ENCODE measurements at regions not wholly inside any gene's neighbourhood (a gene's known extent, or its start where the extent isn't known, plus 50 kb on each side); places are given as distances from the start of the nearest gene placed in this dataset.

DNA sequence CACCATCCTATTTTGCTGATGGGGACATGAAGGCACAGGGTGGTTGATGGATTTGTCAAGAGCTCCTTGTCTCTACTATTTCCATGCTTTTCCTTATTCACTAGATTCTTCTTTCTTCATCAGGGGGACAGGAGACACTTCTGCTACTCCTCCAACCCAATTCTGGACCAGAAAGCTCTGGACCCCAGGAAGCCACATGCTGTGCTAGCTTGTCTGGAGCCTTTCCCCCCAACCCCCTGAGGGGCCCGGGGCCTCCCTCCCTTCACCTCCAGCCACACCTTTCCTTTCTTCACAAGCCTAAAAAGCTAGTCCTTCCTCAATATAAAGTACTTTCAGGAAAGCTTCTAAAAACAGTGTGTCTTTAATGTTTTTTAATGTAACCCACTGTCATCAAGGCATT, 75.1 kb upstream of the CAPRIN2 start:
- H3K36me3 ChIP-seq (ENCODE audit: control insufficient read depth in 4 of 4, insufficient read depth in 4 of 4, low read length in 3 of 4), result no peaks in the 10 kb centered on the region
- DNase-seq, result no peak
- peaks cover 0 to 3% (median 0%) of the 10 kb centered on the region in 5 experiments for H3K9me3 ChIP-seq (ENCODE audit: control extremely low read depth in 1 of 5, control insufficient read depth in 4 of 5, insufficient read depth in 2 of 5, low read depth in 1 of 5, low read length in 4 of 5)
- no CpG with 5 or more reads among the region's 1 CpG for WGBS (ENCODE audit: insufficient coverage)
- H3K27me3 ChIP-seq (replicated peaks in 2 of 5; ENCODE audit: control insufficient read depth in 4 of 5, insufficient read depth in 5 of 5, low read length in 4 of 5), result peaks cover 0 to 16% (median 0%) of the 10 kb centered on the region in 5 experiments
- H3K4me3 ChIP-seq (ENCODE audit: control insufficient read depth in 1 of 7, extremely low read depth in 1 of 7, insufficient read depth in 4 of 7, low read depth in 2 of 7, low read length in 6 of 7), result no peak overlapping the region
- H3K4me1 ChIP-seq (ENCODE audit: control extremely low read depth in 1 of 4, control insufficient read depth in 4 of 4, insufficient read depth in 4 of 4, low read length in 3 of 4), result no peaks in the 10 kb centered on the region
- ChIA-PET CTCF (interaction anchor here (1.5 kb wide), 1 partner anchor 17 kb away, joined by 6 read pairs; no protein-coding TSS in a partner anchor), POLR2A (no interaction called here)
- no peak overlapping the region for H3K27ac ChIP-seq (ENCODE audit: insufficient read depth in 1 of 2, low read depth in 1 of 2, low read length in 2 of 2, poor library complexity in 1 of 2, severe bottlenecking in 2 of 2)

DNA sequence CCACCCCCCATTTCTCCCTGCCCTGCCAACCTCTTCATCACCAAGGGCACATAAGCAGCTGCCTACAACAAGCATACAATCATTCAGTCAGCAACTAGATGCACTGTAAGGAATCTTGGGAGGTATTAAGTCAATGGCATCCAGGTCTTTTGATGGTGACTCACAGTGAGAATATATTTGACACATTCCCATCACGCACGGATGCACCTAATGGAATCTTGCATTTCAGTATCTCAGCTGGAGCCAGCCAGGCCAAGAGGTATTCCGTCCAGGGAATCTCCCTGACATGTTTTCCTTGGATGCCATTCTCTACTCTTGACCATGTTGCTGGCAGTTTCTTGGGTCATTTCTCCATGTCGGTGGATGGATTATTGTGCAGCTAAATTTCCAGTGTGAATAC, 73.9 kb upstream of the CAPRIN2 start:
- POLR2A ChIA-PET, result no interaction called here
- H3K4me3 ChIP-seq (ENCODE audit: control insufficient read depth in 1 of 7, extremely low read depth in 1 of 7, insufficient read depth in 4 of 7, low read depth in 2 of 7, low read length in 6 of 7), result no peak overlapping the region
- no peak for DNase-seq
- 100% methylated on average over 2 of the region's 4 CpGs for WGBS (ENCODE audit: insufficient coverage)
- peaks cover 0 to under 1% (median 0%) of the 10 kb centered on the region in 4 experiments for H3K4me1 ChIP-seq (ENCODE audit: control extremely low read depth in 1 of 4, control insufficient read depth in 4 of 4, insufficient read depth in 4 of 4, low read length in 3 of 4)
- H3K27me3 ChIP-seq (replicated peaks in 2 of 5; ENCODE audit: control insufficient read depth in 4 of 5, insufficient read depth in 5 of 5, low read length in 4 of 5), result peaks cover 0 to 18% (median 0%) of the 10 kb centered on the region in 5 experiments
- CTCF ChIA-PET, result interaction anchor here (1.4 to 1.5 kb wide), 2 partner anchors 11 to 18 kb away, joined by 3 to 6 read pairs; no protein-coding TSS in a partner anchor
- H3K36me3 ChIP-seq (ENCODE audit: control insufficient read depth in 4 of 4, insufficient read depth in 4 of 4, low read length in 3 of 4), result no peaks in the 10 kb centered on the region
- H3K27ac ChIP-seq (ENCODE audit: insufficient read depth in 1 of 2, low read depth in 1 of 2, low read length in 2 of 2, poor library complexity in 1 of 2, severe bottlenecking in 2 of 2), result no peak overlapping the region
- H3K9me3 ChIP-seq (ENCODE audit: control extremely low read depth in 1 of 5, control insufficient read depth in 4 of 5, insufficient read depth in 2 of 5, low read depth in 1 of 5, low read length in 4 of 5), result peaks cover 0 to 3% (median 0%) of the 10 kb centered on the region in 5 experiments

DNA sequence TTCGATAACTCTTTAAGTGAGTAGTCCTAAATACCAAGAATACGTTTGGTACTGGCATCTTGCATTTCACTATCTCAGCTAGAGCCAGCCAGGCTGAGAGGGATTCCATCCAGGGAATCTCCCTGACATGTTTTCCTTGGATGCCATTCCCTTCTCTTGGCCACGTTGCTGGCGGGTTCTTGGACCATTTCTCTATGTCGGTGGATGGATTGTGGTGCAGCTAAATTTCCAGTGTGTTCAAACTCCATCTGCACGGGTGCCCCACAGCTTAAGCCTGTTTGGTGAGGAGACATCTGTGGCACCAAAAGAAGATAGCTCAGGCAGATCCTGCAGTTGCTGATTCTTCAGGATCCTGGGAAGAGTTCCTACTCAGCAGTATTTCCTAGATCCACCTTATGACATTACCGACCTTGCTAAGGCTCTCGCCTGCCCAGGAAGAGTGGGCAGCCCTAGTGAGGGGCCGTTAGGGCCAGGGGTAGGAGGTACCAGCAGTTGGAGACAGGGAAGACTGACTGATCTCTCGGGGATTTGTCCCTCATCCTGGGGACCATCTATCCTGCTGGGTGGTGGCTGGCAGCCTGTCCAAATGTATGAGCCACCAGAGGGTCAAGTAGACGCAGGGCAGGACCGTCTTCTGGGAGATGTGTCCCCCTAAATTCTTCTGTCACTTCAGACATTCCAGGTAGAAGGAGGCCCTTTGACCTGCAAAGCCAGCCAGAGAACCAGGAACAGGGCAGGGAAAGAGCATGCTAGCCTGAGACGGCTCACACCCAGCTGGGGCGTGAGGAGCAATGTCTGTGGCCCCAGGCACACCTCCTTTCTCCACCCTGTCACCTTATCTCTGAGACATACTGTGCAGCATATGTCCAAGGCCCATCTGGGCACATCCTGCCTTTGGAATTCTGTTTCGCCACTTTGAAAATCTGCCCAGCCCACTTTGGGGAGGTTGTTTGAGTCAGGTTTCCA, 72.6 kb upstream of the CAPRIN2 start:
- Histone ChIP-seq H3K4me1 (ENCODE audit: control extremely low read depth in 1 of 4, control insufficient read depth in 4 of 4, insufficient read depth in 4 of 4, low read length in 3 of 4) (peaks cover 0 to 11% (median 8%) of the 10 kb centered on the region in 4 experiments), H3K36me3 (ENCODE audit: control insufficient read depth in 4 of 4, insufficient read depth in 4 of 4, low read length in 3 of 4) (no peaks in the 10 kb centered on the region), H3K9me3 (ENCODE audit: control extremely low read depth in 1 of 5, control insufficient read depth in 4 of 5, insufficient read depth in 2 of 5, low read depth in 1 of 5, low read length in 4 of 5) (peaks cover 0 to 3% (median 0%) of the 10 kb centered on the region in 5 experiments), H3K27ac (ENCODE audit: insufficient read depth in 1 of 2, low read depth in 1 of 2, low read length in 2 of 2, poor library complexity in 1 of 2, severe bottlenecking in 2 of 2) (no peak overlapping the region), H3K27me3 (replicated peaks in 2 of 5; ENCODE audit: control insufficient read depth in 4 of 5, insufficient read depth in 5 of 5, low read length in 4 of 5) (peaks cover 0 to 18% (median 0%) of the 10 kb centered on the region in 5 experiments), H3K4me3 (ENCODE audit: control insufficient read depth in 1 of 7, extremely low read depth in 1 of 7, insufficient read depth in 4 of 7, low read depth in 2 of 7, low read length in 6 of 7) (no peak overlapping the region)
- CTCF ChIA-PET, result interaction anchor here (1.4 kb wide), 1 partner anchor 13 kb away, joined by 3 read pairs; no protein-coding TSS in a partner anchor
- no peak for DNase-seq
- 90% methylated on average over 13 of the region's 15 CpGs for WGBS (ENCODE audit: insufficient coverage)
- POLR2A ChIA-PET, result no interaction called here

- no peak overlapping the region for H3K4me3 ChIP-seq (ENCODE audit: control insufficient read depth in 1 of 7, extremely low read depth in 1 of 7, insufficient read depth in 4 of 7, low read depth in 2 of 7, low read length in 6 of 7)
- ChIA-PET CTCF (interaction anchor here (1.0 to 1.3 kb wide), 4 partner anchors 12 to 74 kb away, joined by 3 to 4 read pairs (median 3); no protein-coding TSS in a partner anchor), POLR2A (no interaction called here)
- no peaks in the 10 kb centered on the region for H3K9me3 ChIP-seq (ENCODE audit: control extremely low read depth in 1 of 5, control insufficient read depth in 4 of 5, insufficient read depth in 2 of 5, low read depth in 1 of 5, low read length in 4 of 5)
- DNase-seq, result no peak
- peaks cover 6 to 17% (median 9%) of the 10 kb centered on the region in 4 experiments for H3K4me1 ChIP-seq (ENCODE audit: control extremely low read depth in 1 of 4, control insufficient read depth in 4 of 4, insufficient read depth in 4 of 4, low read length in 3 of 4)
- no peaks in the 10 kb centered on the region for H3K36me3 ChIP-seq (ENCODE audit: control insufficient read depth in 4 of 4, insufficient read depth in 4 of 4, low read length in 3 of 4)
- no peak overlapping the region for H3K27ac ChIP-seq (ENCODE audit: insufficient read depth in 1 of 2, low read depth in 1 of 2, low read length in 2 of 2, poor library complexity in 1 of 2, severe bottlenecking in 2 of 2)
- H3K27me3 ChIP-seq (replicated peaks in 2 of 5; ENCODE audit: control insufficient read depth in 4 of 5, insufficient read depth in 5 of 5, low read length in 4 of 5), result peaks cover 0 to 18% (median 0%) of the 10 kb centered on the region in 5 experiments
- WGBS (ENCODE audit: insufficient coverage), result 97% methylated on average over 6 of the region's 8 CpGs
Observed at GRCh38 chr12:30826276-30826675, 71.5 kb upstream of the CAPRIN2 start.

DNA sequence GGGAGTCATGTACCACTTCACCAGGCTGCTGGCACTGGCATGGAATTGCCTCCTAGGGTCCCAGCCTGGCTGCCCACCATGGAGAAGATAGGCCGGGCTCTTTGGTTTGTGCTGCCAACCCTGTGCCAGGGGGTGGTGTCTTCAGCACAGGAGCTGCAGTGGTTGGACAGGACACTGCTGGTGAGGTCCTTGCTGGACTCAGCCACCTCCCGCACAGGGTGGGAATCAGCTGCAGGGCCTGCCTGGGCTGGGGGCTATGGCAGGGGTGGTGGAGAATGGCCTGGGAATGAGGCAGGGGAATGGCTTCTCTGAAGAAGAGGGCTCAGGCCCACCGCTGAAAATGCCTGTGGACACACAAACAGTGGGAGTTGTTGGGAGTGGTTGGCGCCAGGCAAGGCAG, 70.6 kb upstream of the CAPRIN2 start:
- ChIA-PET CTCF (interaction anchor here (1.0 to 2.2 kb wide), 5 partner anchors 11 to 131 kb away, joined by 3 to 8 read pairs (median 3); partner anchors contain the start of gene CAPRIN2), POLR2A (no interaction called here)
- H3K4me3 ChIP-seq (ENCODE audit: control insufficient read depth in 1 of 7, extremely low read depth in 1 of 7, insufficient read depth in 4 of 7, low read depth in 2 of 7, low read length in 6 of 7), result no peak overlapping the region
- H3K9me3 ChIP-seq (ENCODE audit: control extremely low read depth in 1 of 5, control insufficient read depth in 4 of 5, insufficient read depth in 2 of 5, low read depth in 1 of 5, low read length in 4 of 5), result no peaks in the 10 kb centered on the region
- peaks cover 6 to 17% (median 9%) of the 10 kb centered on the region in 4 experiments for H3K4me1 ChIP-seq (ENCODE audit: control extremely low read depth in 1 of 4, control insufficient read depth in 4 of 4, insufficient read depth in 4 of 4, low read length in 3 of 4)
- no peak overlapping the region for H3K27ac ChIP-seq (ENCODE audit: insufficient read depth in 1 of 2, low read depth in 1 of 2, low read length in 2 of 2, poor library complexity in 1 of 2, severe bottlenecking in 2 of 2)
- no peak for DNase-seq
- H3K36me3 ChIP-seq (ENCODE audit: control insufficient read depth in 4 of 4, insufficient read depth in 4 of 4, low read length in 3 of 4), result no peaks in the 10 kb centered on the region
- H3K27me3 ChIP-seq (replicated peaks in 2 of 5; ENCODE audit: control insufficient read depth in 4 of 5, insufficient read depth in 5 of 5, low read length in 4 of 5), result peaks cover 0 to 18% (median 0%) of the 10 kb centered on the region in 5 experiments
- 67% methylated on average over 3 of the region's 4 CpGs for WGBS (ENCODE audit: insufficient coverage)

- Histone ChIP-seq H3K4me3 (ENCODE audit: control insufficient read depth in 1 of 7, extremely low read depth in 1 of 7, insufficient read depth in 4 of 7, low read depth in 2 of 7, low read length in 6 of 7) (no peak overlapping the region), H3K27me3 (replicated peaks in 2 of 5; ENCODE audit: control insufficient read depth in 4 of 5, insufficient read depth in 5 of 5, low read length in 4 of 5) (peaks cover 0 to 15% (median 0%) of the 10 kb centered on the region in 5 experiments), H3K27ac (ENCODE audit: insufficient read depth in 1 of 2, low read depth in 1 of 2, low read length in 2 of 2, poor library complexity in 1 of 2, severe bottlenecking in 2 of 2) (no peak overlapping the region), H3K4me1 (ENCODE audit: control extremely low read depth in 1 of 4, control insufficient read depth in 4 of 4, insufficient read depth in 4 of 4, low read length in 3 of 4) (peaks cover 6 to 17% (median 9%) of the 10 kb centered on the region in 4 experiments), H3K9me3 (ENCODE audit: control extremely low read depth in 1 of 5, control insufficient read depth in 4 of 5, insufficient read depth in 2 of 5, low read depth in 1 of 5, low read length in 4 of 5) (no peaks in the 10 kb centered on the region), H3K36me3 (ENCODE audit: control insufficient read depth in 4 of 4, insufficient read depth in 4 of 4, low read length in 3 of 4) (no peaks in the 10 kb centered on the region)
- DNase-seq, result no peak
- ChIA-PET CTCF (interaction anchor here (0.7 to 2.2 kb wide), 5 partner anchors 12 to 72 kb away, joined by 3 to 8 read pairs (median 3); partner anchors contain the start of gene CAPRIN2), POLR2A (no interaction called here)
- WGBS (ENCODE audit: insufficient coverage), result 100% methylated on average over 4 of the region's 5 CpGs
Observed at GRCh38 chr12:30824311-30824710, 69.6 kb upstream of the CAPRIN2 start.

All from common myeloid progenitor, CD34-positive (primary cell).